HL-60 (cell line): ENCODE measurements at regions not wholly inside any gene's neighbourhood (a gene's known extent, or its start where the extent isn't known, plus 50 kb on each side); places are given as distances from the start of the nearest gene placed in this dataset.

Experiments
- DNase-seq, 2 experiments: peaks; one replicate each; pipeline ENCODE4 v3.0.0-alpha.2; 2010 to 2020; ENCODE audit warnings: low read depth in 1 of 2, low spot score in 1 of 2
- H3K27ac ChIP-seq: fragments of 250-450 bp; sonication (Bioruptor Pico); replicated peaks from 2 replicates; pipeline ENCODE4 v1.5.1; 2020; ENCODE audit warnings: mild to moderate bottlenecking, moderate library complexity
- H3K27me3 ChIP-seq: fragments of 250-450 bp; sonication (Bioruptor Pico); 2 replicates; pipeline ENCODE4 v1.5.1; 2021; ENCODE audit warnings: mild to moderate bottlenecking, moderate library complexity; ENCODE audit not compliant: insufficient read depth, poor library complexity, severe bottlenecking
- H3K4me3 ChIP-seq: replicated peaks from 2 replicates; pipeline ENCODE4 v1.5.1; 2011; ENCODE audit warnings: mild to moderate bottlenecking, control low read depth, low read length; ENCODE audit not compliant: insufficient read depth
- CTCF ChIP-seq: IDR thresholded peaks from one replicate; pipeline ENCODE4 v1.5.1; 2011; ENCODE audit warnings: low read length, control low read depth, inconsistent platforms; ENCODE audit not compliant: insufficient read depth
- GABPA ChIP-seq: IDR thresholded peaks from 2 replicates; pipeline ENCODE4 v1.6.1; 2012; ENCODE audit warnings: low read depth
- POLR2AphosphoS5 ChIP-seq: IDR thresholded peaks from 2 replicates; pipeline ENCODE4 v1.6.1; 2012; ENCODE audit warnings: low read depth
- SPI1 ChIP-seq: IDR thresholded peaks from 2 replicates; pipeline ENCODE4 v1.6.1; 2012; ENCODE audit warnings: low read depth, mild to moderate bottlenecking, borderline replicate concordance
- TF ChIP-seq, protein P1 (sequence below): IDR thresholded peaks from 2 replicates; pipeline ENCODE4 v1.6.1; 2012; ENCODE audit warnings: low read depth; ENCODE audit not compliant: insufficient replicate concordance

DNA sequence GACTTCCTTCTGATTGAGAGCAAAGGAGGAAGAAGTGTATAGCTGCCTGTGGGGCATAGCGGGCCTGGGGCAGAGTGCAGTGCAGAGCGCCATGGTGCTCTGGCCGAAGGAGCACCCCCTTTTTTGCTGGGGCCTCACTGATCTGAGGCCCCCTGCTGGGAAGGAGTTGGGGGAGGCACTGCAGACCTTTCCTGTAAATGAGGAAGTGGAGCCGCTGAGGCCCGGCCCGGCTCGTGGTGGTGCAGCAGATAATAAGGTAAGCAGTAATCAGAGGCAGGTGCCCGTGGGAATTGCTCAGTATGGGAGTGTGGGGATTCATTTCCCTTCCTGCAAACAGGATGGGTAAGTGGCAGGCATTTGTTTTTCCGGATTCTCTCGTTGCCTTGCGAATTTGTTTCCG is 373.7 kb upstream of the MKI67 start:
- H3K27me3 ChIP-seq, result no peaks in the 10 kb centered on the region
- TF ChIP-seq, protein P1, sequence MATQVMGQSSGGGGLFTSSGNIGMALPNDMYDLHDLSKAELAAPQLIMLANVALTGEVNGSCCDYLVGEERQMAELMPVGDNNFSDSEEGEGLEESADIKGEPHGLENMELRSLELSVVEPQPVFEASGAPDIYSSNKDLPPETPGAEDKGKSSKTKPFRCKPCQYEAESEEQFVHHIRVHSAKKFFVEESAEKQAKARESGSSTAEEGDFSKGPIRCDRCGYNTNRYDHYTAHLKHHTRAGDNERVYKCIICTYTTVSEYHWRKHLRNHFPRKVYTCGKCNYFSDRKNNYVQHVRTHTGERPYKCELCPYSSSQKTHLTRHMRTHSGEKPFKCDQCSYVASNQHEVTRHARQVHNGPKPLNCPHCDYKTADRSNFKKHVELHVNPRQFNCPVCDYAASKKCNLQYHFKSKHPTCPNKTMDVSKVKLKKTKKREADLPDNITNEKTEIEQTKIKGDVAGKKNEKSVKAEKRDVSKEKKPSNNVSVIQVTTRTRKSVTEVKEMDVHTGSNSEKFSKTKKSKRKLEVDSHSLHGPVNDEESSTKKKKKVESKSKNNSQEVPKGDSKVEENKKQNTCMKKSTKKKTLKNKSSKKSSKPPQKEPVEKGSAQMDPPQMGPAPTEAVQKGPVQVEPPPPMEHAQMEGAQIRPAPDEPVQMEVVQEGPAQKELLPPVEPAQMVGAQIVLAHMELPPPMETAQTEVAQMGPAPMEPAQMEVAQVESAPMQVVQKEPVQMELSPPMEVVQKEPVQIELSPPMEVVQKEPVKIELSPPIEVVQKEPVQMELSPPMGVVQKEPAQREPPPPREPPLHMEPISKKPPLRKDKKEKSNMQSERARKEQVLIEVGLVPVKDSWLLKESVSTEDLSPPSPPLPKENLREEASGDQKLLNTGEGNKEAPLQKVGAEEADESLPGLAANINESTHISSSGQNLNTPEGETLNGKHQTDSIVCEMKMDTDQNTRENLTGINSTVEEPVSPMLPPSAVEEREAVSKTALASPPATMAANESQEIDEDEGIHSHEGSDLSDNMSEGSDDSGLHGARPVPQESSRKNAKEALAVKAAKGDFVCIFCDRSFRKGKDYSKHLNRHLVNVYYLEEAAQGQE, result no peak
- no peak for TF ChIP-seq CTCF
- no peak for TF ChIP-seq POLR2AphosphoS5
- TF ChIP-seq SPI1, result peak; percentile 68
- TF ChIP-seq GABPA, result no peak
- peak in 1 of 2 experiments; percentile 3 for DNase-seq

GRCh38 chr10:128500642-128501041 is 374.4 kb upstream of the MKI67 start:
- no peaks in the 10 kb centered on the region for H3K27me3 ChIP-seq
- no peak overlapping the region for H3K27ac ChIP-seq
- TF ChIP-seq SPI1 (no peak), CTCF (no peak), GABPA (no peak), POLR2AphosphoS5 (no peak)
- TF ChIP-seq, protein P1, result no peak
- no peak overlapping the region for H3K4me3 ChIP-seq
- DNase-seq, result no peak

More for the DNA sequence above, 373.7 kb upstream of the MKI67 start:
- Histone ChIP-seq H3K4me3 (no peak overlapping the region), H3K27ac (no peak overlapping the region)

DNA sequence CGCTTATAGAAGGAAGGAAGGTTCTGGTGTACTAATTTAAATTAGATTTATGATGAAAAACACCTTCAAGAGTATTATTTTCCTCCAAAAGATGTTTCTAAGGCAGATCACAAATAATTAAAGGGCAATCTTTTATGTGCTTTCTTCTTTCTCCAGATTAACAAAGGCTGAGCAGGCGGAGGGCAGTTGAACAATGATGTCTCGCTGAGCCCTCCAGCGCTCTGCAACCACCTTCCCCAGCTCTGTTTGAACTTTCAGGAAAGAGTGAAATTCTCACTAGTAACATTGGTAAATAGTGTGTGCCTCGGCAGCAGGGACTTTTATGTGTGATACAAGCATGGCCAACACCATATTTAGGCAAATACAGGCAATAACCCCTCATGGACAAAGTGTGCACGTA is 379.1 kb upstream of the MKI67 start:
- TF ChIP-seq POLR2AphosphoS5 (no peak), GABPA (no peak), SPI1 (no peak), CTCF (no peak)
- TF ChIP-seq, protein P1, result no peak
- DNase-seq, result no peak
- H3K27ac ChIP-seq, result no peak overlapping the region
- H3K27me3 ChIP-seq, result no peaks in the 10 kb centered on the region
- H3K4me3 ChIP-seq, result no peak overlapping the region
